HEK293 (cell line): ENCODE measurements at regions not wholly inside any gene's neighbourhood (a gene's known extent, or its start where the extent isn't known, plus 50 kb on each side); places are given as distances from the start of the nearest gene placed in this dataset.

Experiments
- CTCF ChIA-PET: fragments of 350-600 bp; formaldehyde crosslinking; extraction: SDS; loops from one replicate; lab custom pipeline; 2021; ENCODE audit warnings: antibody characterized with exemption; lab: Yijun Ruan, JAX
- POLR2A ChIA-PET: fragments of 300-600 bp; formaldehyde crosslinking; extraction: SDS; loops from one replicate; lab custom pipeline; 2020; ENCODE audit warnings: antibody characterized with exemption, inconsistent platforms; lab: Yijun Ruan, JAX
- H3K27ac ChIP-seq: fragments of 200-500 bp; sonication (Bioruptor generic); 2 replicates; pipeline ENCODE4 v1.5.1; 2014; ENCODE audit warnings: low read depth, low read length, control low read depth, inconsistent platforms; ENCODE audit errors: extremely low read depth
- H3K36me3 ChIP-seq, 2 experiments: fragments of 200-500 bp in 1 of 2; sonication (Bioruptor generic) in 1 of 2; 1 replicate in 1 of 2; 2 replicates in 1 of 2; pipeline ENCODE4 v1.5.1; 2014 to 2017; ENCODE audit warnings: inconsistent platforms in 2 of 2, low read length in 2 of 2; ENCODE audit not compliant: control insufficient read depth in 2 of 2, insufficient read depth in 1 of 2
- H3K4me1 ChIP-seq: fragments of 200-500 bp; sonication (Bioruptor generic); 2 replicates; pipeline ENCODE4 v1.5.1; 2014; ENCODE audit warnings: mild to moderate bottlenecking, low read length, inconsistent platforms; ENCODE audit not compliant: control insufficient read depth, insufficient read depth
- H3K4me3 ChIP-seq: 2 replicates; pipeline ENCODE4 v1.5.1; 2011; ENCODE audit warnings: low read depth, mild to moderate bottlenecking, control low read depth, low read length, moderate library complexity
- H3K9me3 ChIP-seq: fragments of 200-500 bp; sonication (Bioruptor generic); 2 replicates; pipeline ENCODE4 v1.5.1; 2014; ENCODE audit warnings: low read depth, low read length, inconsistent platforms; ENCODE audit not compliant: control insufficient read depth, insufficient read depth
- KLF10 ChIP-seq: fragments of 450-650 bp; IDR thresholded peaks from 2 replicates; pipeline ENCODE4 v1.5.1; 2018; ENCODE audit warnings: missing biosample characterization, mild to moderate bottlenecking, missing genetic modification characterization
- SP7 ChIP-seq: fragments of 450-650 bp; formaldehyde crosslinking; IDR thresholded peaks from 2 replicates; pipeline ENCODE4 v1.5.1; 2016; ENCODE audit warnings: missing biosample characterization, missing genetic modification characterization
- YY2 ChIP-seq: fragments of 450-650 bp; formaldehyde crosslinking; IDR thresholded peaks from 2 replicates; pipeline ENCODE4 v1.5.1; 2016; ENCODE audit warnings: missing biosample characterization, missing genetic modification characterization
- ZFP3 ChIP-seq: fragments of 450-650 bp; formaldehyde crosslinking; IDR thresholded peaks from 2 replicates; pipeline ENCODE4 v1.5.1; 2016; ENCODE audit warnings: low read depth, missing biosample characterization, missing genetic modification characterization
- ZNF121 ChIP-seq: fragments of 450-650 bp; formaldehyde crosslinking; IDR thresholded peaks from 2 replicates; pipeline ENCODE4 v1.5.1; 2016; ENCODE audit warnings: missing biosample characterization, missing genetic modification characterization
- ZNF146 ChIP-seq: fragments of 450-650 bp; formaldehyde crosslinking; IDR thresholded peaks from 2 replicates; pipeline ENCODE4 v1.5.1; 2016; ENCODE audit warnings: missing biosample characterization, missing genetic modification characterization
- ZNF223 ChIP-seq: fragments of 450-650 bp; formaldehyde crosslinking; IDR thresholded peaks from 2 replicates; pipeline ENCODE4 v1.5.1; 2016; ENCODE audit warnings: missing biosample characterization, missing genetic modification characterization
- ZNF302 ChIP-seq: fragments of 450-650 bp; formaldehyde crosslinking; IDR thresholded peaks from 2 replicates; pipeline ENCODE4 v1.5.1; 2016; ENCODE audit warnings: missing biosample characterization, missing genetic modification characterization, low read depth
- ZNF514 ChIP-seq: fragments of 450-650 bp; formaldehyde crosslinking; IDR thresholded peaks from 2 replicates; pipeline ENCODE4 v1.5.1; 2016; ENCODE audit warnings: missing biosample characterization, missing genetic modification characterization
- ZNF677 ChIP-seq: fragments of 450-650 bp; IDR thresholded peaks from 2 replicates; pipeline ENCODE4 v1.5.0; 2018; ENCODE audit warnings: missing biosample characterization, mild to moderate bottlenecking, missing genetic modification characterization, moderate library complexity
- ZNF768 ChIP-seq: fragments of 450-650 bp; formaldehyde crosslinking; IDR thresholded peaks from 2 replicates; pipeline ENCODE4 v1.5.1; 2018; ENCODE audit warnings: missing biosample characterization, mild to moderate bottlenecking, missing genetic modification characterization
- ZNF830 ChIP-seq: fragments of 450-650 bp; IDR thresholded peaks from 2 replicates; pipeline ENCODE4 v1.5.0; 2018; ENCODE audit warnings: missing biosample characterization, missing genetic modification characterization, low read depth, mild to moderate bottlenecking, moderate library complexity
- ZSCAN30 ChIP-seq: fragments of 450-650 bp; IDR thresholded peaks from 2 replicates; pipeline ENCODE4 v1.5.1; 2018; ENCODE audit warnings: missing biosample characterization, mild to moderate bottlenecking, missing genetic modification characterization, moderate library complexity
- TF ChIP-seq, protein P1 (sequence below): fragments of 450-650 bp; formaldehyde crosslinking; IDR thresholded peaks from 2 replicates; pipeline ENCODE4 v1.5.1; 2016; ENCODE audit warnings: missing biosample characterization, missing genetic modification characterization
- TF ChIP-seq, protein P2 (sequence below): fragments of 450-650 bp; formaldehyde crosslinking; IDR thresholded peaks from 2 replicates; pipeline ENCODE4 v1.5.1; 2016; ENCODE audit warnings: missing biosample characterization, missing genetic modification characterization

DNA sequence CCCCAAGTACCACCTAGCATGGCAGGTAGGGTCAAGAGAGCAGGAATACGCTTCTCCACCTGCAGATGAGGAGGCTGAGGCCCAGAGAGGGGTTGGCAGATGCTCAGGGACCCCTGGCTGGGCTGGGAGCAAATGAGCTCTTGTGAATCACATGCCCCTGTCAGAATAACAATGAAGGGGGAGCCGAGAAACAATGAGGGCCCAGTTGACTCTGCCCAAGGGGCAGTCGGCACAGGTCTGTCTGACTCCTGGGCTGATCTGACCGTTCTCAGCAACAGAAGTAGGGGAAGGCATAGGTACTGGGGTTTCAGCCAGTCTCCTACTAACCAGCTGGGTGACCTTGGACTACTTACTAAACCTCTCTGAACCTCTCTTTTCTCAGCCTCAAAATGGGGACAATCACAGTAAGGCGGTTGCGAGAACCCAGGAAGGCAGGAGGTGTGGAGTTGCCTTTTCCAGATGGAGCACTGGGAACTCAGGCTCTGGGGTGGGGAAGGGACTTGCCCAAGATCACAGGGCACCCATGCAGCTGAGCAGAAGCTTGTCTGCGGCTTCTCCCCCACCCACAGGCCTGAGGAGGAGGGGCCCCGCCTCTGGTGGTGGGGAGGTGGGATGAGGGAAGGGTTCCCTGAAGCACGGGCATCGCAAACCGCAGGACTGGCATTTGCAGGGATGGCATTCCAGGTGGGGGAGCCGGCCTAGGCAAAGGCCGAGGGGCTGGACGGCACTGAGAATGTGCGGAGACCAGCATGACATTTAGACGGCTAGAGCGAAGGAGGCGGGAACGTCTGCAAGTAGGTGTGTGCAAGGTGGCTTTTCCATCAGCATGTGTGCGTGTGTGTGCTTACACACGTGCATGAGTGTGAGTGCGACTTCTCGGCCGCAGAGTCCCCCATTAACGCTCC lies 163.0 kb downstream of the MN1 start (continued):
- TF ChIP-seq, protein P1, sequence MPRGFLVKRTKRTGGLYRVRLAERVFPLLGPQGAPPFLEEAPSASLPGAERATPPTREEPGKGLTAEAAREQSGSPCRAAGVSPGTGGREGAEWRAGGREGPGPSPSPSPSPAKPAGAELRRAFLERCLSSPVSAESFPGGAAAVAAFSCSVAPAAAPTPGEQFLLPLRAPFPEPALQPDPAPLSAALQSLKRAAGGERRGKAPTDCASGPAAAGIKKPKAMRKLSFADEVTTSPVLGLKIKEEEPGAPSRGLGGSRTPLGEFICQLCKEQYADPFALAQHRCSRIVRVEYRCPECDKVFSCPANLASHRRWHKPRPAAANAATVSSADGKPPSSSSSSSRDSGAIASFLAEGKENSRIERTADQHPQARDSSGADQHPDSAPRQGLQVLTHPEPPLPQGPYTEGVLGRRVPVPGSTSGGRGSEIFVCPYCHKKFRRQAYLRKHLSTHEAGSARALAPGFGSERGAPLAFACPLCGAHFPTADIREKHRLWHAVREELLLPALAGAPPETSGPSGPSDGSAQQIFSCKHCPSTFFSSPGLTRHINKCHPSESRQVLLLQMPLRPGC (tag by site-specific recombination) = no peak
- no peak for TF ChIP-seq ZNF121 (tag by site-specific recombination)
- no peak for TF ChIP-seq ZNF302 (tag by site-specific recombination)
- TF ChIP-seq ZFP3 (tag by site-specific recombination) = no peak

GRCh38 chr22:27639248-27640086 lies 162.1 kb downstream of the MN1 start:
- CTCF ChIA-PET = no interaction called here
- TF ChIP-seq ZNF223 (tag by site-specific recombination) = no peak
- TF ChIP-seq ZNF768 (tag by site-specific recombination) = peak; percentile 88; the same call in 1 of the 2 replicates
- TF ChIP-seq ZNF146 = no peak
- TF ChIP-seq SP7 (tag by site-specific recombination) = no peak
- 0 out of 2 replicates have a peak, but pooled peaks have one; percentile 28 for TF ChIP-seq ZSCAN30 (tag by site-specific recombination)
- no peak for TF ChIP-seq ZNF514
- TF ChIP-seq, all 188 proteins: peak for 2
- POLR2A ChIA-PET = no interaction called here

GRCh38 chr22:27641049-27641795 lies 160.3 kb downstream of the MN1 start:
- no peaks in the 10 kb centered on the region for H3K9me3 ChIP-seq
- POLR2A ChIA-PET = no interaction called here
- no peak overlapping the region for H3K27ac ChIP-seq
- no peaks in the 10 kb centered on the region for H3K4me1 ChIP-seq
- CTCF ChIA-PET = no interaction called here
- no peaks in the 10 kb centered on the region for H3K36me3 ChIP-seq
- no peak overlapping the region for H3K4me3 ChIP-seq
- no peak for TF ChIP-seq ZNF677 (tag by site-specific recombination)
- TF ChIP-seq KLF10 (tag by site-specific recombination) = no peak
- TF ChIP-seq YY2 (tag by site-specific recombination) = no peak
- TF ChIP-seq, protein P2, sequence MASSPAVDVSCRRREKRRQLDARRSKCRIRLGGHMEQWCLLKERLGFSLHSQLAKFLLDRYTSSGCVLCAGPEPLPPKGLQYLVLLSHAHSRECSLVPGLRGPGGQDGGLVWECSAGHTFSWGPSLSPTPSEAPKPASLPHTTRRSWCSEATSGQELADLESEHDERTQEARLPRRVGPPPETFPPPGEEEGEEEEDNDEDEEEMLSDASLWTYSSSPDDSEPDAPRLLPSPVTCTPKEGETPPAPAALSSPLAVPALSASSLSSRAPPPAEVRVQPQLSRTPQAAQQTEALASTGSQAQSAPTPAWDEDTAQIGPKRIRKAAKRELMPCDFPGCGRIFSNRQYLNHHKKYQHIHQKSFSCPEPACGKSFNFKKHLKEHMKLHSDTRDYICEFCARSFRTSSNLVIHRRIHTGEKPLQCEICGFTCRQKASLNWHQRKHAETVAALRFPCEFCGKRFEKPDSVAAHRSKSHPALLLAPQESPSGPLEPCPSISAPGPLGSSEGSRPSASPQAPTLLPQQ (tag by site-specific recombination) = 0 out of 2 replicates have a peak, but pooled peaks have one; percentile 16
- TF ChIP-seq ZNF830 (tag by site-specific recombination) = no peak

More at GRCh38 chr22:27639248-27640086, 162.1 kb downstream of the MN1 start:
- H3K4me3 ChIP-seq = no peak overlapping the region
- H3K27ac ChIP-seq = no peak overlapping the region
- H3K4me1 ChIP-seq = no peaks in the 10 kb centered on the region
- no peaks in the 10 kb centered on the region for H3K9me3 ChIP-seq
- H3K36me3 ChIP-seq = no peaks in the 10 kb centered on the region
